GM23338 (cell line): ENCODE measurements at regions not wholly inside any gene's neighbourhood (a gene's known extent, or its start where the extent isn't known, plus 50 kb on each side); places are given as distances from the start of the nearest gene placed in this dataset.

Experiments
- ATAC-seq: fragments of 200-7000 bp; cut with Tn5 transposase; 3 replicates; pipeline ENCODE4 v1.9.1; 2020
- DNase-seq: peaks from one replicate; pipeline ENCODE4 v3.0.0-alpha.2; 2015; ENCODE audit warnings: low spot score
- H2AFZ ChIP-seq: fragments of 200-600 bp; sonication (generic); 2 replicates; pipeline ENCODE4 v1.8.0; 2016; ENCODE audit warnings: antibody characterized with exemption, mild to moderate bottlenecking, moderate library complexity
- H3F3A ChIP-seq: fragments of 200-600 bp; sonication (generic); replicated peaks from 2 replicates; pipeline ENCODE4 v1.8.0; 2017; ENCODE audit warnings: antibody characterized with exemption, mixed run types, low read depth
- H3K27ac ChIP-seq: fragments of 200-600 bp; sonication (generic); 2 replicates; pipeline ENCODE4 v1.6.1; 2016; ENCODE audit warnings: low read depth
- H3K27me3 ChIP-seq: fragments of 200-600 bp; sonication (generic); 2 replicates; pipeline ENCODE4 v1.8.0; 2016; ENCODE audit warnings: mild to moderate bottlenecking, mixed run types, moderate library complexity; ENCODE audit not compliant: insufficient read depth
- H3K36me3 ChIP-seq: fragments of 200-600 bp; sonication (generic); 2 replicates; pipeline ENCODE4 v1.8.0; 2016; ENCODE audit warnings: mild to moderate bottlenecking; ENCODE audit not compliant: insufficient read depth
- H3K4me1 ChIP-seq: fragments of 200-600 bp; sonication (generic); 2 replicates; pipeline ENCODE4 v1.8.0; 2016; ENCODE audit warnings: mild to moderate bottlenecking, moderate library complexity; ENCODE audit not compliant: insufficient read depth
- H3K4me2 ChIP-seq: fragments of 200-600 bp; sonication (generic); 2 replicates; pipeline ENCODE4 v1.7.1; 2017; ENCODE audit warnings: mixed run types
- H3K4me3 ChIP-seq: fragments of 200-600 bp; sonication (generic); 2 replicates; pipeline ENCODE4 v1.6.1; 2016; ENCODE audit warnings: mixed run types
- H3K79me2 ChIP-seq: fragments of 200-600 bp; sonication (generic); replicated peaks from 2 replicates; pipeline ENCODE4 v1.8.0; 2017; ENCODE audit warnings: mild to moderate bottlenecking; ENCODE audit not compliant: insufficient read depth
- H3K9me2 ChIP-seq: fragments of 200-600 bp; sonication (generic); 2 replicates; pipeline ENCODE4 v1.8.0; 2017; ENCODE audit not compliant: insufficient read depth
- H4K20me1 ChIP-seq: fragments of 200-600 bp; sonication (generic); replicated peaks from 2 replicates; pipeline ENCODE4 v1.8.0; 2017; ENCODE audit warnings: mild to moderate bottlenecking; ENCODE audit not compliant: insufficient read depth
- H3K27ac Mint-ChIP-seq: 2 replicates; pipeline ENCODE4 v1.8.0; 2020; ENCODE audit warnings: inconsistent platforms, mild to moderate bottlenecking, moderate library complexity, mixed read lengths
- H3K27me3 Mint-ChIP-seq: 3 replicates; pipeline ENCODE4 v1.8.0; 2022; ENCODE audit warnings: low read depth, mild to moderate bottlenecking, moderate library complexity, mixed read lengths, inconsistent platforms; ENCODE audit not compliant: insufficient read depth, poor library complexity
- H3K36me3 Mint-ChIP-seq: 3 replicates; pipeline ENCODE4 v1.8.0; 2021; ENCODE audit warnings: low read depth, mild to moderate bottlenecking, inconsistent platforms, moderate library complexity, mixed read lengths
- H3K4me1 Mint-ChIP-seq: 3 replicates; pipeline ENCODE4 v1.8.0; 2020; ENCODE audit warnings: mild to moderate bottlenecking, inconsistent platforms, mixed read lengths
- H3K4me3 Mint-ChIP-seq: 3 replicates; pipeline ENCODE4 v1.8.0; 2021; ENCODE audit warnings: moderate library complexity, mild to moderate bottlenecking, inconsistent platforms, mixed read lengths
- H3K9me3 Mint-ChIP-seq: 3 replicates; pipeline ENCODE4 v1.8.0; 2020; ENCODE audit warnings: moderate library complexity, mild to moderate bottlenecking, inconsistent platforms, mixed read lengths
- CREB1 ChIP-seq: fragments of 250-450 bp; sonication (Bioruptor Pico); IDR thresholded peaks from 2 replicates; pipeline ENCODE4 v1.5.0; 2020; ENCODE audit warnings: low read depth, mild to moderate bottlenecking, moderate library complexity
- CTCF ChIP-seq, 2 experiments: fragments of 200-600 bp in 1 of 2; sonication (generic) in 1 of 2; conservative IDR thresholded peaks; 2 replicates each; pipeline versions ENCODE4 v1.5.1 to v1.6.1; 2016 to 2017; ENCODE audit warnings: antibody characterized with exemption in 2 of 2, low read depth in 2 of 2, mild to moderate bottlenecking in 2 of 2, moderate library complexity in 1 of 2
- ETS1 ChIP-seq: IDR thresholded peaks from 2 replicates; pipeline ENCODE4 v1.6.1; 2016; ENCODE audit warnings: antibody characterized with exemption
- EZH2 ChIP-seq: fragments of 200-600 bp; sonication (generic); IDR thresholded peaks from one replicate; pipeline ENCODE4 v1.8.0; 2017; ENCODE audit warnings: antibody characterized with exemption, mild to moderate bottlenecking, low read depth; ENCODE audit not compliant: unreplicated experiment
- EZH2phosphoT487 ChIP-seq: fragments of 200-600 bp; sonication (generic); IDR thresholded peaks from one replicate; pipeline ENCODE4 v1.8.1; 2018; ENCODE audit warnings: antibody characterized with exemption; ENCODE audit not compliant: unreplicated experiment
- JUNB ChIP-seq: IDR thresholded peaks from one replicate; pipeline ENCODE4 v1.6.1; 2016; ENCODE audit warnings: antibody characterized with exemption; ENCODE audit not compliant: unreplicated experiment
- STAT1 ChIP-seq: IDR thresholded peaks from one replicate; pipeline ENCODE4 v1.6.1; 2016; ENCODE audit warnings: antibody characterized with exemption; ENCODE audit not compliant: unreplicated experiment
- ZNF114 ChIP-seq: fragments of 250-450 bp; sonication (Bioruptor Pico); IDR thresholded peaks from 2 replicates; pipeline ENCODE4 v1.5.0; 2020; ENCODE audit warnings: mild to moderate bottlenecking, moderate library complexity
- ZNF331 ChIP-seq: fragments of 250-450 bp; sonication (Bioruptor Pico); IDR thresholded peaks from 2 replicates; pipeline ENCODE4 v1.5.0; 2020; ENCODE audit warnings: low read depth, mild to moderate bottlenecking, moderate library complexity
- ZNF462 ChIP-seq: fragments of 250-450 bp; sonication (Bioruptor Pico); IDR thresholded peaks from 2 replicates; pipeline ENCODE4 v1.5.0; 2020; ENCODE audit warnings: mild to moderate bottlenecking, moderate library complexity
- TF ChIP-seq, protein P1 (sequence below): IDR thresholded peaks from one replicate; pipeline ENCODE4 v1.6.1; 2018; ENCODE audit warnings: antibody characterized with exemption; ENCODE audit not compliant: unreplicated experiment

GRCh38 chrX:13463608-13464007 is 105.8 kb upstream of the EGFL6 start:
- H3K4me1 Mint-ChIP-seq, result no peaks in the 10 kb centered on the region
- Histone ChIP-seq H4K20me1 (no peaks in the 10 kb centered on the region), H3K27ac (no peak overlapping the region), H2AFZ (no peak overlapping the region), H3K4me1 (no peaks in the 10 kb centered on the region), H3K36me3 (no peaks in the 10 kb centered on the region), H3K4me3 (no peak overlapping the region), H3F3A (no peaks in the 10 kb centered on the region), H3K9me2 (no peaks in the 10 kb centered on the region), H3K79me2 (no peaks in the 10 kb centered on the region), H3K4me2 (no peak overlapping the region), H3K27me3 (no peaks in the 10 kb centered on the region)
- DNase-seq (no peak), ATAC-seq (no peak)
- no peaks in the 10 kb centered on the region for H3K27me3 Mint-ChIP-seq
- no peak overlapping the region for H3K27ac Mint-ChIP-seq
- no peaks in the 10 kb centered on the region for H3K36me3 Mint-ChIP-seq
- H3K4me3 Mint-ChIP-seq, result no peak overlapping the region
- peaks cover 5% of the 10 kb centered on the region for H3K9me3 Mint-ChIP-seq
- TF ChIP-seq, protein P1, sequence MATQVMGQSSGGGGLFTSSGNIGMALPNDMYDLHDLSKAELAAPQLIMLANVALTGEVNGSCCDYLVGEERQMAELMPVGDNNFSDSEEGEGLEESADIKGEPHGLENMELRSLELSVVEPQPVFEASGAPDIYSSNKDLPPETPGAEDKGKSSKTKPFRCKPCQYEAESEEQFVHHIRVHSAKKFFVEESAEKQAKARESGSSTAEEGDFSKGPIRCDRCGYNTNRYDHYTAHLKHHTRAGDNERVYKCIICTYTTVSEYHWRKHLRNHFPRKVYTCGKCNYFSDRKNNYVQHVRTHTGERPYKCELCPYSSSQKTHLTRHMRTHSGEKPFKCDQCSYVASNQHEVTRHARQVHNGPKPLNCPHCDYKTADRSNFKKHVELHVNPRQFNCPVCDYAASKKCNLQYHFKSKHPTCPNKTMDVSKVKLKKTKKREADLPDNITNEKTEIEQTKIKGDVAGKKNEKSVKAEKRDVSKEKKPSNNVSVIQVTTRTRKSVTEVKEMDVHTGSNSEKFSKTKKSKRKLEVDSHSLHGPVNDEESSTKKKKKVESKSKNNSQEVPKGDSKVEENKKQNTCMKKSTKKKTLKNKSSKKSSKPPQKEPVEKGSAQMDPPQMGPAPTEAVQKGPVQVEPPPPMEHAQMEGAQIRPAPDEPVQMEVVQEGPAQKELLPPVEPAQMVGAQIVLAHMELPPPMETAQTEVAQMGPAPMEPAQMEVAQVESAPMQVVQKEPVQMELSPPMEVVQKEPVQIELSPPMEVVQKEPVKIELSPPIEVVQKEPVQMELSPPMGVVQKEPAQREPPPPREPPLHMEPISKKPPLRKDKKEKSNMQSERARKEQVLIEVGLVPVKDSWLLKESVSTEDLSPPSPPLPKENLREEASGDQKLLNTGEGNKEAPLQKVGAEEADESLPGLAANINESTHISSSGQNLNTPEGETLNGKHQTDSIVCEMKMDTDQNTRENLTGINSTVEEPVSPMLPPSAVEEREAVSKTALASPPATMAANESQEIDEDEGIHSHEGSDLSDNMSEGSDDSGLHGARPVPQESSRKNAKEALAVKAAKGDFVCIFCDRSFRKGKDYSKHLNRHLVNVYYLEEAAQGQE, result no peak
- no peak for TF ChIP-seq EZH2phosphoT487
- TF ChIP-seq ZNF331 (CRISPR knock-in tag), result no peak
- TF ChIP-seq ZNF114, result no peak
- no peak for TF ChIP-seq CTCF (conservative IDR thresholded peaks at IDR 0.05; ENCODE audit: low read depth in 2 of 2)
- TF ChIP-seq ZNF462, result no peak
- TF ChIP-seq JUNB, result no peak
- TF ChIP-seq STAT1, result no peak
- TF ChIP-seq CREB1 (CRISPR knock-in tag), result no peak
- TF ChIP-seq EZH2, result no peak
- no peak for TF ChIP-seq ETS1
